OCI-M1 (cell line): ENCODE measurements at regions not wholly inside any gene's neighbourhood (a gene's known extent, or its start where the extent isn't known, plus 50 kb on each side); places are given as distances from the start of the nearest gene placed in this dataset.
A peak's percentile ranks its signal among the peaks of the same experiment; 100 is the strongest.
"Not testable (repeated sequence)": the region's sequence is repeated elsewhere in the genome, so short reads cannot be mapped to it uniquely, and the experiment has no call there.

Experiments
- DNase-seq: peaks from one replicate; lab custom pipeline; 2025; lab: John Stamatoyannopoulos, UW

GRCh38 chr7:84941936-84942335 is 244.9 kb downstream of the SEMA3D start:
- DNase-seq = no peak

DNA sequence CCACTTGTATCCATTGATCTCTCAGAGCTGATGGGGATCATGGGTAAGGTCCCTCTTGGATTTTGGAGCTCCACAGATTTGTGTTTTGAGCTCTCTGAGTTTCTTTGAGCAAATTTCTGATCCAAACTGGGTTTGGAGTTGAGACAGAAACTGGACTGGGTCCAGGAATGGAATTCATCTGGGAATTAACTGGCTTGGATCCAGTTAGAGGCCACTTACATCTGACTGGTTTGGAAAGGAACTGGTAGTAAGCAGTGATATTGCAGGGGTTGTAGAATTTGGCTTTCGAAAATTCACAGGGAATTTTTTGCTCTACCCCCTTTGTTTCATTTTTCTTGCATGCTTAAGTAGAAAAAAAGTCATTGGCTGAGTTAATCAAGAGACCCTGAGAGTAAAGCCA is 245.6 kb downstream of the SEMA3D start:
- no peak for DNase-seq

- no peak for DNase-seq
Observed at GRCh38 chr7:84939888-84940287, 247.0 kb downstream of the SEMA3D start.

DNA sequence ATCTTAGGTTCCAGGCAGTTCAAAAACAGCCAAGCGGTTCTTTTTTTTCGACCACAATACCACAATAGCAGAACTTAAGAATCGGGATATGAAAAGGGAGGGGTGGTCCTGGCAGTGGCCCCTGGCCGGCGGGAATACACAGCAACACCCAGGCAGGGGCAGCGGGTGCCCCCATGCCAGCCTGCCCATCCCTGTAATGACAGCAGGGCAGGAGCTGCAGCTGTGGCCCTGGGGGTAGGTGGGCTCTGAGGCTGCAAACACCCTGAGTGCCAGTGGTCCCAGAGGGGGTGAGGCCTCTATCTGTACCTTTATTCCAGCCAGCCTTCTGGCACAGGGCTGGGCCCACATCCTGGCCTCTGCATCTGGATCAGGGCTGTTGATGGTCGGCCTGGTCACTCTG is 247.4 kb downstream of the SEMA3D start:
- no peak for DNase-seq

DNA sequence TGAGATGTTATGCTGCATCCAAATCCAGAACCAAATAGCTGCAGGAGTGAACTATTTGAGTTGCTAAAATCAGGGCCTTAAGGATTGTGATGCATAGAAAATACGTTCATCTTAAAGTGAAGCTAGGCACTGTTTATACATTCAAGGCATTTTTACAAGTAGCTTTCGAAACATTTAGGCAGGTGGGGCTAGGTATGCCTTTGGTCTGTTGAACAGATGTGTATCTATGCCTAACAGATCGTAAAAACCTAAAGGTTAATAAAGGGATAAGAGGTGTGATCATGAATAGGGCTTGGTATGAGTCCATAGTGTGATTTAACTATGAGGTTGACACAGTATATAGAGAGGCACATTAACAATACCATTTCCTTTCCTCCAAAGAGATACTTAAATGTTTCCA is 262.5 kb downstream of the SEMA3D start:
- no peak for DNase-seq

- no peak for DNase-seq
Observed at GRCh38 chr7:84923348-84923747, 263.5 kb downstream of the SEMA3D start.

DNA sequence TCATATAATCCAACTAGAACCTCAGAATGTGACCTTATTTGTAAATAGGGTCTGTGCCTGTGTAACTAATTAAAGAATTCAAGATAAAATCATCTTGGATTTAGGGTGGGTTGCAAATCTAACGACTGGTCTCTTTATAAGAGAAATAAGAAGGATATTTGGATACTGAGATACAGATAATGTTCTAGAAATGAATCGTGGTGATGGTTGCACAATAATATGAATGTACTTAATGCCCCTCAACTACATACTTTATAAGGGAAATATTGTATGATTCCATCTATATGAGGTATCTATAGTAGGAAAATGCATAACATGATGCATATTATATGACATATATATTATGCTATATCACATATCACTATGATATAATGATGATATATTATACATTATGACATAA is 265.7 kb downstream of the SEMA3D start:
- DNase-seq = no peak

GRCh38 chr7:84916973-84917372 is 269.9 kb downstream of the SEMA3D start:
- DNase-seq = not testable (repeated sequence)

DNA sequence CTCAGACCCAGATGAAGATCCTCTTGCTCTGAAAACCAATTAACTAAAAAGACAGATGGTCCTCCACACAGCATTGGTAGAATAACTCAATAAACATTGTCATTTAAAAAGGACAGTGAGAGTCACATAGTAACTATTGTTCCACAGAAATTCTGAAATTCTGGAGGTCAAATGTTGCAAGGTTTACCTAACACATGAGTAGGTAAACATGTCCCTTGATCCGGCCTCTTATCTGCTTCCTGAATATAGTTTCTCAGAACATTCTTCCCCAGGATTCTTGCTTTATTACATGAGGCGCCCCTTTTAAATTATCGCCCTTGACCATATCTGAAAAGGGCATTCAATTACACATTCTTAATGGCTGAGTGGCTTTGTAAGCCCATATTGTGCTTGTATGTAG is 270.7 kb downstream of the SEMA3D start:
- DNase-seq = no peak

DNA sequence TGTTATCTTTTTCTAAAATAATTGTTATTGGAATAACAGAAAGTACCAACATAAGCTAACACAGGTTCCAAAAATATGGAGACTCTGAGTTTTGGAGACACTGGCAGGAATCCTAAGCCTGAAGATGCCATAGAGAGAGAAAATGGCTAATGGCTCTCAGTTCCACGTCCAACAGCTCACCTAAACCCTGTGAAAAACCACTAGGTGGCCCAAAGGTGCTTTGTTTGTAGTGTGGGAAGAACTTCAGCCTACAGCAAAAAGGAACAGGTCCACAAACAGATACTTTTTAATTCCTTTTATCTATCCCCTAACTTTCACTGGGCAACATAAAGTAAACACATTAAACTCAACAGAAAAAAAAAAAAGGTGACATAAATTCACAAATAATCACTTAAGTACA is 272.3 kb downstream of the SEMA3D start:
- peak; percentile 36 for DNase-seq

GRCh38 chr7:84913731-84914130 is 273.1 kb downstream of the SEMA3D start:
- no peak for DNase-seq

DNA sequence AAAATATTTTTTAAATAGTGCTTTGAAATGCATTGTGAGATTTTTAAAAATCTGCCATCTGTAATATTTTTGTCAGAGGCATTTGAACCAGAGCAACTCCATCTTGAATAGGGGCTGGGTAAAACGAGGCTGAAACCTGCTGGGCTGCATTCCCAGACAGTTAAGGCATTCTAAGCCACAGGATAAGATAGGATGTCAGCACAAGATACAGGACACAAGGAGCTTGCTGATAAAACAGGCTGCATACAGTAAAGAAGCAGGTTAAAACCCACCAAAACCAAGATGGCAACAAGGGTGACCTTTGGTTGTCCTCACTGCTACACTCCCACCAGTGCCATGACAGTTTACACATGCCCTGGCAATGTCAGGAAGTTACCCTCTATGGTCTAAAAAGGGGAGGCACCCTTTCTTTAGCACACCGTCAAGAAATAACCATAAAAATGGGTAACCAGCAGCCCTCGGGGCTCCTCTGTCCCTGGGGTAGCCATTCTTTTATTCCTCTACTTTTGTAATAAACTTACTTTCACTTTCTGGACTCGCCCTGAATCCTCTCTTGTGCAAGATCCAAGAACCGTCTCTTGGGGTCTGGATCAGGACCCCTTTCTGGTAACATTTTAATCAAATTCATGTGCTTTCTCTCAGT is 273.7 kb downstream of the SEMA3D start:
- DNase-seq = no peak

- DNase-seq = no peak
Observed at GRCh38 chr7:84912537-84912936, 274.3 kb downstream of the SEMA3D start.

GRCh38 chr7:84912018-84912417 is 274.8 kb downstream of the SEMA3D start:
- no peak for DNase-seq

GRCh38 chr7:84911077-84911476 is 275.8 kb downstream of the SEMA3D start:
- DNase-seq = no peak

DNA sequence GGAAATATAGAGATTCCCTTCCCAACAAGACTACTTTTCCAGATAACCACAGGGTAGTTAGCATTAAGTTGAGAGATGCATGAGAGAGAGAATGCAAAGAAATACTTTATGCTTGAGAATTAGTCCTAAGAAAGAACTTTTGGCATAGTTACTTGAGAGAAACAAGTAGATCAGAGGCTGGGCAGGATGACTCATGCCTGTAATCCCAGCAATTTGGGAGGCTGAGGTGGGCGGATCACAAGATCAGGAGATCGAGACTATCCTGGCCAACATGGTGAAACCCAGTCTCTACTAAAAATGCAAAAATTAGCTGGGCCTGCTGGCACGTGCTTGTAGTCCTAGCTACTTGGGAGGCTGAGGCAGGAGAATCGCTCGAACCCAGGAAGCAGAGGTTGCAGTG is 276.5 kb downstream of the SEMA3D start:
- DNase-seq = not testable (repeated sequence)

DNA sequence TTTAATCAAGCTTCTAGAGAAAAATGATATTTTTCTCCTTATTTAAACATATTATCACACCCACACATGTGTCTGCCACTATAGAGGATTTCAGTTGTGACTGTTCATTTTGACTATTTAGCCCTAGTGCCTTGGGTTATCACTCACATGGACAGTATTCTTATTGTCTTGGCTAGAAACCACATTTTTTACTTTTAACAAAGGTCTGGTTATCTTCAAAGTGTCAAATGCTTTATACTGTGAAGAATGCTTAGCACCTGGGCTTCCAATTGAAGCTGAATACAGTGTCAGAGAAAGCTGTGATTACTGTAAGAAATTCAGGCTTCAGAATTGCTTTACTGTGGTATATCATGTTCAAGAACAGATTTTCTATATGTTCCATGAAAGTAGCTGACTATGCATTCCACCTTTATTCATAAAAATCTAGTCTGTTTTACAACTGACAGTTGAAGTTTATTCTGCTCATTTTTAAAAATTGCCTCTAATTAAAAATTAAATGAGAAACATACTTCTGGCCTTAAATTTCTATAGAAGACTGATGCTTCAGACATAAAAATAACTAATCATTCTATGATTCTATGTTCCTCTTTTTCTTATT is 278.6 kb downstream of the SEMA3D start:
- no peak for DNase-seq

- DNase-seq = no peak
Observed at GRCh38 chr7:84906889-84907288, 280.0 kb downstream of the SEMA3D start.

DNA sequence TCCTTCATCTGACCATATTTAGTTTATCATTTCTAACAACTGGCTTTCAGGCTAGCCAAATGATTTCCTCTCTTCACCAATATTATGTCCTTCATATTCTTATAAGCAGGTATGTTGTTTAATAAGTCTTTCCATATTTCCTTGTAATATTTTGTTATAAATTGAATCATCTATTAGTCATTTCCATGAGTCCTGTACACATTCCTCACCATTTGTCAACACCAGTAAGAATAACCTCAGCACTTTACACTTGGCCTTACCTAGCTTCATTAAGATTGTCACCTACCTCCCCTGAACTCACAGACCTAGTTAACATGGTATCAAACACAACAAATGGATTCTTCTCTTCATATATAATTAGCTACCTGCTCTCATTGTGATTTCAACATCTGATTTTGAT is 282.3 kb downstream of the SEMA3D start:
- no peak for DNase-seq

DNA sequence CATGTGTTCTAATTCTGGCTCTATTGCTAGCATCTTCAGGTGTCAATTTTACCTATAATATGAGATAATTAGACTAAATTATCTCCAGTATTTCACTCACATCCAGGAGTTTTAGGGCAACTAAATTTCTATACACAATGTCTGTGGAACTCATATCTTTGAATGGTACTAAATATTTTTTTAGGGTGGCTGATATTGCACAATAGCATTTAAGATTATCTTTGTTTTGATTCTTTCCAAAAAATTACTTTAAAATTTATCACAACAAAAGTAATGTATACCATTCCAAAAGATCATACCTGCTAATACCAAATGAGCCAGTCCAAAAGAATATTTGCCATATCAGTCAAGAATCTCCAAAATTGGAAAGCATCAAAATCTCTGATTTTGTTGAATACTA is 285.5 kb downstream of the SEMA3D start:
- no peak for DNase-seq

GRCh38 chr7:84900215-84900614 is 286.6 kb downstream of the SEMA3D start:
- DNase-seq = no peak

DNA sequence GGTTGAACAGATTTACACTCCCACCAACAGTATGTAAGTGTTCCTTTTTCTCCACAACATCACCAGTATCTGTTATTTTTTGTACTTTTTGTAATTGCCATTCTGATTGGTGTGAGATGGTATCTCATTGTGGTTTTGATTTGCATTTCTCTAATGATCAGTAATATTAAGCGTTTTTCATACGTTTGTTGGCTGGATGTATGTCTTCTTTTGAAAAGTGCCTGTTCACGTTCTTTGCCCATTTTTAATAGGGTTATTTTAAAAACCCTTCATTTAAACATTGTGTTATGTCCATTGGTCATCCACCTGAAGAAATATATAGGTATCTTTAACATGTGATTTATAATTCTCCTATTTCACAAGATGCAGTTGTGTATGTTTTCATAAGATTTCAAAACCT is 291.3 kb downstream of the SEMA3D start:
- DNase-seq = no peak

GRCh38 chr7:84883570-84883969 is 303.3 kb downstream of the SEMA3D start:
- DNase-seq = not testable (repeated sequence)

DNA sequence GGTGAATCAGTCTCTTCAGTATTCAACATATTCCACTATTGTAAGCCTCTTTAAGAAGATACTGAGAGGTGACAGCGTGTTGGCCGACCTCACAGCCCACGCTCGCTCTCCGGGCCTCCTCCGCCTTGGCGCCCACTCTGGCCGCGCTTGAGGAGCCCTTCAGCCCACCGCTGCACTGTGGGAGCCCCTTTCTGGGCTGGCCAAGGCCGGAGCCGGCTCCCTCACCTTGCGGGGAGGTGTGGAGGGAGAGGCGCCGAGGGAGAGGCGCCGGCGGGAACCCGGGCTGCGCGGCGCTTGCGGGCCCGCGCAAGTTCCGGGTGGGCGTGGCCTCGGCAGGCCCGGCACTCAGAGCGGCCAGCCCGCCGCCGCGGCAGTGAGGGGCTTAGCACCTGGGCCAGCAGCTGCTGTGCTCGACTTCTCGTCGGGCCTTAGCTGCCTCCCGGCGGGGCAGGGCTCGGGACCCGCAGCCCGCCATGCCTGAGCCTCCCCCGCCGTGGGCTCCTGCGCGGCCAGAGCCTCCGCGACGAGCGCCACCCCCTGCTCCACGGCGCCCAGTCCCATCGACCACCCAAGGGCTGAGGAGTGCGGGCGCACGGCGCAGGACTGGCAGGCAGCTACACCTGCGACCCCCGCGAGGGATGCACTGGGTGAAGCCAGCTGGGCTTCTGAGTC is 306.4 kb downstream of the SEMA3D start:
- not testable (repeated sequence) for DNase-seq
